ENCODE measurements at regions not wholly inside any gene's neighbourhood (a gene's known extent, or its start where the extent isn't known, plus 50 kb on each side); places are given as distances from the start of the nearest gene placed in this dataset.

- Mint-ChIP-seq H3K27me3 (ENCODE audit: insufficient read depth, unreplicated experiment) (no peaks in the 10 kb centered on the region), H3K4me1 (ENCODE audit: low read depth, unreplicated experiment) (no peaks in the 10 kb centered on the region), H3K9me3 (ENCODE audit: unreplicated experiment) (no peaks in the 10 kb centered on the region), H3K27ac (ENCODE audit: unreplicated experiment) (no peak overlapping the region), H3K36me3 (ENCODE audit: insufficient read depth, unreplicated experiment) (no peaks in the 10 kb centered on the region), H3K4me3 (ENCODE audit: unreplicated experiment) (no peak overlapping the region)
- no peak for TF ChIP-seq CTCF (IDR thresholded peaks at IDR 0.05; ENCODE audit: insufficient read depth in 1 of 2, low read depth in 1 of 2, low read length in 1 of 2, severe bottlenecking in 1 of 2, unreplicated experiment in 1 of 2)
- BruUV-seq (replicated peaks), result no TSS peak
- Histone ChIP-seq H3K4me3 (ENCODE audit: low read depth, low read length) (no peak overlapping the region), H3K4me1 (no peaks in the 10 kb centered on the region), H3K9me3 (no peaks in the 10 kb centered on the region), H3K27me3 (replicated peaks; ENCODE audit: control insufficient read depth, insufficient read depth, low read length) (no peaks in the 10 kb centered on the region), H3K36me3 (ENCODE audit: control insufficient read depth, insufficient read depth, low read length) (no peaks in the 10 kb centered on the region)
- POLR2A ChIA-PET, result no interaction called here
- CTCF ChIA-PET, result no interaction called here
- DNase-seq, result no peak
- intact Hi-C loops (cut with micrococcal nuclease; ENCODE audit: unreplicated experiment), result no loop called here
These were observed 415.9 kb downstream of the ARHGEF28 start for GRCh38 chr5:74041913-74042312.

DNA sequence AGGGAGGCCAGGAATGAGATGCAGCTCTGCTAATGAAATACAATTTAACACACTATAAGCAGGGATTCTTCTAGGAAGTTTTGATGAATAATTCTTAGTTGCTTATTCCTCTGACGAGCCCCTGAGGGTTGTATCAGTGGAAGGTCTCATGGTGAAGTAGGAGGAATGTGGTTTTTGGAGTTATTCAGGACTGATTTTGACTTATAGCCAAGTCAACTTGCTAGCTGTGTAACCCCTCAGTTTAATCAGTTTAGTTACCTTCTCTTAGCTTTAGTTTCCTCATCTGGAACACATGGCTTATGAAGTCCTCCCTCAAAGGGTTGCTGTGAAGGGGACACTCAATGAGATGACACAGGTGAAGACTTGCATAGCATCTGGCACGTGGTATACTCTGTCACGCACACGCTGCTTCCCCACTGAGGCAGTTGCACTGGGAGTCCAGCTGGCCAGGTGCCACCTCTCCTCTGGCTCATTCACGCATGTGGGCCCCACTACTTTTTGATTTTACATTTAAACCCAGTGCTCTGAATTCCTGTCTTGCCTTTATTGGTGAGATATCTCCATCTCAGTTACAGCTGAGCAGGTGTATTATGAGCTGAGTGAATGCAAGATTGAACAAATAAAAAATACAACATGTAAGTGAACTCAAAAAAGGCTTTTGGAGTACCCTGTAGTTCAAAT lies 415.0 kb downstream of the ARHGEF28 start:
- no peak overlapping the region for H3K27ac Mint-ChIP-seq (ENCODE audit: unreplicated experiment)
- no peaks in the 10 kb centered on the region for H3K27me3 Mint-ChIP-seq (ENCODE audit: insufficient read depth, unreplicated experiment)
- Histone ChIP-seq H3K4me1 (no peaks in the 10 kb centered on the region), H3K36me3 (ENCODE audit: control insufficient read depth, insufficient read depth, low read length) (no peaks in the 10 kb centered on the region), H3K9me3 (no peaks in the 10 kb centered on the region), H3K4me3 (ENCODE audit: low read depth, low read length) (no peak overlapping the region), H3K27me3 (replicated peaks; ENCODE audit: control insufficient read depth, insufficient read depth, low read length) (no peaks in the 10 kb centered on the region)
- no peaks in the 10 kb centered on the region for H3K36me3 Mint-ChIP-seq (ENCODE audit: insufficient read depth, unreplicated experiment)
- H3K4me1 Mint-ChIP-seq (ENCODE audit: low read depth, unreplicated experiment), result peaks cover 6% of the 10 kb centered on the region
- POLR2A ChIA-PET, result no interaction called here
- H3K9me3 Mint-ChIP-seq (ENCODE audit: unreplicated experiment), result no peaks in the 10 kb centered on the region
- intact Hi-C loops (cut with micrococcal nuclease; ENCODE audit: unreplicated experiment), result no loop called here
- CTCF ChIA-PET, result no interaction called here
- no TSS peak for BruUV-seq (replicated peaks)
- TF ChIP-seq CTCF (IDR thresholded peaks at IDR 0.05; ENCODE audit: insufficient read depth in 1 of 2, low read depth in 1 of 2, low read length in 1 of 2, severe bottlenecking in 1 of 2, unreplicated experiment in 1 of 2), result no peak
- H3K4me3 Mint-ChIP-seq (ENCODE audit: unreplicated experiment), result no peak overlapping the region
- no peak for DNase-seq

GRCh38 chr5:74040065-74040551 lies 414.1 kb downstream of the ARHGEF28 start:
- peaks cover 7% of the 10 kb centered on the region for H3K4me1 Mint-ChIP-seq (ENCODE audit: low read depth, unreplicated experiment)
- Histone ChIP-seq H3K36me3 (ENCODE audit: control insufficient read depth, insufficient read depth, low read length) (no peaks in the 10 kb centered on the region), H3K27me3 (replicated peaks; ENCODE audit: control insufficient read depth, insufficient read depth, low read length) (no peaks in the 10 kb centered on the region), H3K9me3 (no peaks in the 10 kb centered on the region), H3K4me1 (0 out of 2 replicates have a peak, but pooled peaks cover 5% of the 10 kb centered on the region), H3K4me3 (ENCODE audit: low read depth, low read length) (no peak overlapping the region)
- H3K36me3 Mint-ChIP-seq (ENCODE audit: insufficient read depth, unreplicated experiment), result no peaks in the 10 kb centered on the region
- intact Hi-C loops (cut with micrococcal nuclease; ENCODE audit: unreplicated experiment), result no loop called here
- ChIA-PET POLR2A (no interaction called here), CTCF (no interaction called here)
- H3K4me3 Mint-ChIP-seq (ENCODE audit: unreplicated experiment), result no peak overlapping the region
- no peak for TF ChIP-seq CTCF (IDR thresholded peaks at IDR 0.05; ENCODE audit: insufficient read depth in 1 of 2, low read depth in 1 of 2, low read length in 1 of 2, severe bottlenecking in 1 of 2, unreplicated experiment in 1 of 2)
- no peaks in the 10 kb centered on the region for H3K27me3 Mint-ChIP-seq (ENCODE audit: insufficient read depth, unreplicated experiment)
- no TSS peak for BruUV-seq (replicated peaks)
- no peak overlapping the region for H3K27ac Mint-ChIP-seq (ENCODE audit: unreplicated experiment)
- no peaks in the 10 kb centered on the region for H3K9me3 Mint-ChIP-seq (ENCODE audit: unreplicated experiment)
- DNase-seq, result no peak
